ENCODE measurements at regions not wholly inside any gene's neighbourhood (a gene's known extent, or its start where the extent isn't known, plus 50 kb on each side); places are given as distances from the start of the nearest gene placed in this dataset.

- TF ChIP-seq CTCF (IDR thresholded peaks at IDR 0.05): no peak
- TF ChIP-seq POLR2AphosphoS5 (IDR thresholded peaks at IDR 0.05): no peak
- TF ChIP-seq POLR2A (IDR thresholded peaks at IDR 0.05): no peak
Measured at GRCh38 chr5:167029488-167029887, 1262.0 kb upstream of the WWC1 start.

Data from transverse colon (tissue), 4 donors.